ENCODE measurements at regions not wholly inside any gene's neighbourhood (a gene's known extent, or its start where the extent isn't known, plus 50 kb on each side); places are given as distances from the start of the nearest gene placed in this dataset.
A peak's percentile ranks its signal among the peaks of the same experiment; 100 is the strongest.

DNA sequence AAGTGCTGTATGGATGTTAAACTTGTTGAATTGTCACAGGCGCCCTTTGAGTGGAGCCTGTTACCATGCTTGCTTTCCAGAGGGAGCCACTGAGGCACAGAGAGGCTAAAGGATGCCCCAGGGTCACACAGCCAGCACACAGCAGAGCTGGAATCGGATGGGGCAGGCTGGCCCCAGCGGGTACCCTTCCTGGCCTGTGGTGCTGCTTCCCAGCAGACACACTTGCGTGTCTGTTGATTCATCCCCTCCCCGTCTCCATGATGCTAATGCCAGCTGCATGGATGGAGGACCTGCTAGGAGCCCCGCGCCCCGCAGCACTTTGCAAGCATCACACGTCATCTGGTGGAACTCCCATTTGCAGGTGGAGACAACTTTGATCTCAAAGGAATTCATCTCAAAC is 52.4 kb upstream of the SHISAL1 start:
- Histone ChIP-seq H3K27me3 (no peaks in the 10 kb centered on the region), H3K9me3 (no peaks in the 10 kb centered on the region), H3K4me3 (no peak overlapping the region), H3K27ac (no peak overlapping the region), H3K4me1 (no peaks in the 10 kb centered on the region), H3K36me3 (ENCODE audit: low read depth, missing control alignments) (no peaks in the 10 kb centered on the region)
- TF ChIP-seq, protein P1, sequence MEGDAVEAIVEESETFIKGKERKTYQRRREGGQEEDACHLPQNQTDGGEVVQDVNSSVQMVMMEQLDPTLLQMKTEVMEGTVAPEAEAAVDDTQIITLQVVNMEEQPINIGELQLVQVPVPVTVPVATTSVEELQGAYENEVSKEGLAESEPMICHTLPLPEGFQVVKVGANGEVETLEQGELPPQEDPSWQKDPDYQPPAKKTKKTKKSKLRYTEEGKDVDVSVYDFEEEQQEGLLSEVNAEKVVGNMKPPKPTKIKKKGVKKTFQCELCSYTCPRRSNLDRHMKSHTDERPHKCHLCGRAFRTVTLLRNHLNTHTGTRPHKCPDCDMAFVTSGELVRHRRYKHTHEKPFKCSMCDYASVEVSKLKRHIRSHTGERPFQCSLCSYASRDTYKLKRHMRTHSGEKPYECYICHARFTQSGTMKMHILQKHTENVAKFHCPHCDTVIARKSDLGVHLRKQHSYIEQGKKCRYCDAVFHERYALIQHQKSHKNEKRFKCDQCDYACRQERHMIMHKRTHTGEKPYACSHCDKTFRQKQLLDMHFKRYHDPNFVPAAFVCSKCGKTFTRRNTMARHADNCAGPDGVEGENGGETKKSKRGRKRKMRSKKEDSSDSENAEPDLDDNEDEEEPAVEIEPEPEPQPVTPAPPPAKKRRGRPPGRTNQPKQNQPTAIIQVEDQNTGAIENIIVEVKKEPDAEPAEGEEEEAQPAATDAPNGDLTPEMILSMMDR (IDR thresholded peaks at IDR 0.05), result no peak
- TF ChIP-seq POLR2A (IDR thresholded peaks at IDR 0.05), result no peak
- 87 to 90% methylated on average over 9 of the region's 9 CpGs for WGBS, 2 donors
- intact Hi-C loops (cut with DNase I; ENCODE audit: low total_unique reads), result no loop called here
- no peak for DNase-seq

GRCh38 chr22:44364751-44365130 is 52.0 kb upstream of the SHISAL1 start:
- 75 to 76% methylated on average over 7 to 12 of the region's 12 CpGs for WGBS, 2 donors
- Histone ChIP-seq H3K36me3 (ENCODE audit: low read depth, missing control alignments) (no peaks in the 10 kb centered on the region), H3K27ac (no peak overlapping the region), H3K4me3 (no peak overlapping the region), H3K9me3 (no peaks in the 10 kb centered on the region), H3K27me3 (no peaks in the 10 kb centered on the region), H3K4me1 (no peaks in the 10 kb centered on the region)
- intact Hi-C loops (cut with DNase I; ENCODE audit: low total_unique reads), result no loop called here
- TF ChIP-seq, protein P1 (IDR thresholded peaks at IDR 0.05), result no peak
- no peak for TF ChIP-seq POLR2A (IDR thresholded peaks at IDR 0.05)
- no peak for DNase-seq

DNA sequence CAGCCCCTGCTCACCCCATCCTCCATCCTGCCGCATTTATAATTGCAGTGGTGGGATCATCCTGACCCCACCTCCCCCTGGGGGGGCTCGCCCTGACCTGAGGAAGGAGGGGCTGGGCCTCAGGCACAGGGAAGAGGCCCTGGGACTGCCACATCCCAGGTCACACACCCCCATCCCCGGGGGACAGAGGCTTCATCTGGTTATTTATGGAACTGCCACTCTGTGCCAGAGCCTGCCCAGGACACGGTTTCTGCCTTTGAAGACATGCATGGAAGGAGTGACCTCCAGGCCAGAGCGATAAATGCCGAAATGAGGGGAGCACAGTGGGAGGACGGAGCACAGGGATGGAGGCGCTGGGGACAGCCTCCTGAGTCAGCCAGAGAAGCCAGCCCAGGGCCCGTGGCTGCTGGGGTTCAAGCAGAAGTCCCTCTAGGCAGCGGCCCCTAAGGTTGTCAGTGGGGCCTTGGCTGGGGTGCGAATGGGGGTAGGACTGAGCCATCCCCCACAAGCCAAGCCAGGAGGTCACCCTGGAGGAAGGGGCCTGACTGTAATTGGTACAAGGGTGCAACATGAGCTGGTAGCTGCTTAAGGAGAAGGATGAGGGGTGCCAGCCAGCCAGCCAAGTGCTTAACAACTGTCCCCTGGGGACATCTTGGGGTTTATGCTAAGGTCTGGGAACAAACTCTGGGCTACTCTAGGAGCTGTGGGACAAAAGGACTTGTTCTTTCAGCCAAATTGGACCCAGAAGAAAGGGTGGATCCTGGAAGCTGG is 51.4 kb upstream of the SHISAL1 start:
- no peak for DNase-seq
- no peaks in the 10 kb centered on the region for H3K4me1 ChIP-seq
- H3K27ac ChIP-seq, result no peak overlapping the region

GRCh38 chr22:44363013-44363979 is 50.5 kb upstream of the SHISAL1 start:
- H3K4me1 ChIP-seq, result peaks cover 2% of the 10 kb centered on the region
- H3K4me3 ChIP-seq, result no peak overlapping the region
- H3K27ac ChIP-seq, result no peak overlapping the region
- peak; percentile 50 for DNase-seq
- intact Hi-C loops (cut with DNase I; ENCODE audit: low total_unique reads), result no loop called here
- no peaks in the 10 kb centered on the region for H3K27me3 ChIP-seq
- H3K9me3 ChIP-seq, result no peaks in the 10 kb centered on the region
- no peaks in the 10 kb centered on the region for H3K36me3 ChIP-seq (ENCODE audit: low read depth, missing control alignments)
- 53 to 78% methylated on average over 5 to 32 of the region's 32 CpGs for WGBS, 2 donors
- TF ChIP-seq, protein P1 (IDR thresholded peaks at IDR 0.05), result no peak
- TF ChIP-seq POLR2A (IDR thresholded peaks at IDR 0.05), result no peak

More for the DNA sequence above, 51.4 kb upstream of the SHISAL1 start:
- Histone ChIP-seq H3K36me3 (ENCODE audit: low read depth, missing control alignments) (no peaks in the 10 kb centered on the region), H3K27me3 (no peaks in the 10 kb centered on the region), H3K4me3 (no peak overlapping the region), H3K9me3 (no peaks in the 10 kb centered on the region)
- 53 to 77% methylated on average over 11 of the region's 11 CpGs for WGBS, 2 donors
- TF ChIP-seq, protein P1 (IDR thresholded peaks at IDR 0.05), result no peak
- TF ChIP-seq POLR2A (IDR thresholded peaks at IDR 0.05), result no peak
- intact Hi-C loops (cut with DNase I; ENCODE audit: low total_unique reads), result no loop called here
